SJCRH30 (cell line): ENCODE measurements at regions not wholly inside any gene's neighbourhood (a gene's known extent, or its start where the extent isn't known, plus 50 kb on each side); places are given as distances from the start of the nearest gene placed in this dataset.
"Not testable (repeated sequence)": the region's sequence is repeated elsewhere in the genome, so short reads cannot be mapped to it uniquely, and the experiment has no call there.

Experiments used
- DNase-seq, 2 experiments: peaks; one replicate each; pipeline ENCODE4 v3.0.0-alpha.2; 2015 to 2020
- H3K27ac ChIP-seq: fragments of 250-450 bp; sonication (Bioruptor Pico); 2 replicates; pipeline ENCODE4 v1.5.1; 2020; ENCODE audit warnings: mild to moderate bottlenecking, moderate library complexity
- H3K27me3 ChIP-seq: fragments of 250-450 bp; sonication (Bioruptor Pico); 2 replicates; pipeline ENCODE4 v1.5.1; 2020; ENCODE audit warnings: mild to moderate bottlenecking, moderate library complexity
- H3K36me3 ChIP-seq: fragments of 250-450 bp; sonication (Bioruptor Pico); 2 replicates; pipeline ENCODE4 v1.5.1; 2020; ENCODE audit warnings: mild to moderate bottlenecking, moderate library complexity
- H3K4me1 ChIP-seq: fragments of 250-450 bp; sonication (Bioruptor Pico); 2 replicates; pipeline ENCODE4 v1.5.1; 2020; ENCODE audit warnings: mild to moderate bottlenecking, moderate library complexity
- H3K4me3 ChIP-seq: fragments of 250-450 bp; sonication (Bioruptor Pico); 2 replicates; pipeline ENCODE4 v1.5.1; 2020; ENCODE audit warnings: mild to moderate bottlenecking, moderate library complexity
- H3K9me3 ChIP-seq: fragments of 250-450 bp; sonication (Bioruptor Pico); replicated peaks from 2 replicates; pipeline ENCODE4 v1.5.1; 2020; ENCODE audit warnings: mild to moderate bottlenecking, moderate library complexity

- Histone ChIP-seq H3K27me3 (no peaks in the 10 kb centered on the region), H3K27ac (no peak overlapping the region), H3K4me1 (no peaks in the 10 kb centered on the region), H3K9me3 (no peaks in the 10 kb centered on the region), H3K4me3 (no peak overlapping the region), H3K36me3 (no peaks in the 10 kb centered on the region)
- no peak for DNase-seq
Measured at GRCh38 chr13:54004026-54004699, 975.5 kb downstream of the OLFM4 start.

GRCh38 chr13:54016542-54016941 lies 987.9 kb downstream of the OLFM4 start:
- no peaks in the 10 kb centered on the region for H3K9me3 ChIP-seq
- no peaks in the 10 kb centered on the region for H3K36me3 ChIP-seq
- no peaks in the 10 kb centered on the region for H3K4me1 ChIP-seq
- H3K4me3 ChIP-seq = no peak overlapping the region
- no peak for DNase-seq
- no peaks in the 10 kb centered on the region for H3K27me3 ChIP-seq
- H3K27ac ChIP-seq = no peak overlapping the region

- DNase-seq = no peak
- no peak overlapping the region for H3K4me3 ChIP-seq
- no peak overlapping the region for H3K27ac ChIP-seq
- H3K36me3 ChIP-seq = no peaks in the 10 kb centered on the region
- no peaks in the 10 kb centered on the region for H3K27me3 ChIP-seq
- H3K9me3 ChIP-seq = no peaks in the 10 kb centered on the region
- no peaks in the 10 kb centered on the region for H3K4me1 ChIP-seq
Measured at GRCh38 chr13:54018485-54018884, 989.9 kb downstream of the OLFM4 start.

- DNase-seq = peak in 1 of 2 experiments; percentile 24
- no peaks in the 10 kb centered on the region for H3K4me1 ChIP-seq
- no peaks in the 10 kb centered on the region for H3K27me3 ChIP-seq
- H3K9me3 ChIP-seq = no peaks in the 10 kb centered on the region
- no peak overlapping the region for H3K27ac ChIP-seq
- no peak overlapping the region for H3K4me3 ChIP-seq
- no peaks in the 10 kb centered on the region for H3K36me3 ChIP-seq
Measured at GRCh38 chr13:54029226-54029625, 1000.6 kb downstream of the OLFM4 start.

GRCh38 chr13:54029720-54030119 lies 1001.1 kb downstream of the OLFM4 start:
- no peak for DNase-seq
- Histone ChIP-seq H3K4me3 (no peak overlapping the region), H3K27me3 (no peaks in the 10 kb centered on the region), H3K27ac (no peak overlapping the region), H3K4me1 (no peaks in the 10 kb centered on the region), H3K36me3 (no peaks in the 10 kb centered on the region), H3K9me3 (no peaks in the 10 kb centered on the region)

- no peaks in the 10 kb centered on the region for H3K4me1 ChIP-seq
- H3K36me3 ChIP-seq = no peaks in the 10 kb centered on the region
- no peaks in the 10 kb centered on the region for H3K27me3 ChIP-seq
- H3K4me3 ChIP-seq = no peak overlapping the region
- no peaks in the 10 kb centered on the region for H3K9me3 ChIP-seq
- DNase-seq = no peak
- no peak overlapping the region for H3K27ac ChIP-seq
Measured at GRCh38 chr13:54033323-54033861, 1004.8 kb downstream of the OLFM4 start.

- no peaks in the 10 kb centered on the region for H3K27me3 ChIP-seq
Measured at GRCh38 chr13:54034047-54034446, 1005.4 kb downstream of the OLFM4 start.

GRCh38 chr13:54057416-54057815 lies 1028.8 kb downstream of the OLFM4 start:
- not testable (repeated sequence) for H3K4me3 ChIP-seq, H3K36me3 ChIP-seq, H3K27ac ChIP-seq, H3K9me3 ChIP-seq, H3K4me1 ChIP-seq, H3K27me3 ChIP-seq, DNase-seq

More at GRCh38 chr13:54034047-54034446, 1005.4 kb downstream of the OLFM4 start:
- Histone ChIP-seq H3K27ac (no peak overlapping the region), H3K9me3 (no peaks in the 10 kb centered on the region), H3K36me3 (no peaks in the 10 kb centered on the region), H3K4me1 (no peaks in the 10 kb centered on the region), H3K4me3 (no peak overlapping the region)
- DNase-seq = no peak

GRCh38 chr13:54069958-54070357 lies 1041.3 kb downstream of the OLFM4 start:
- not testable (repeated sequence) for H3K4me3 ChIP-seq, H3K4me1 ChIP-seq, H3K27ac ChIP-seq, DNase-seq, H3K9me3 ChIP-seq, H3K27me3 ChIP-seq, H3K36me3 ChIP-seq

GRCh38 chr13:54077569-54077968 lies 1049.0 kb downstream of the OLFM4 start:
- Histone ChIP-seq H3K4me3 (no peak overlapping the region), H3K27me3 (no peaks in the 10 kb centered on the region), H3K4me1 (no peaks in the 10 kb centered on the region), H3K27ac (no peak overlapping the region), H3K36me3 (no peaks in the 10 kb centered on the region), H3K9me3 (no peaks in the 10 kb centered on the region)
- DNase-seq = no peak

GRCh38 chr13:54078271-54078870 lies 1049.8 kb downstream of the OLFM4 start:
- no peak for DNase-seq
- Histone ChIP-seq H3K27me3 (no peaks in the 10 kb centered on the region), H3K4me1 (no peaks in the 10 kb centered on the region), H3K9me3 (no peaks in the 10 kb centered on the region), H3K36me3 (no peaks in the 10 kb centered on the region), H3K4me3 (no peak overlapping the region), H3K27ac (no peak overlapping the region)

GRCh38 chr13:54082309-54082708 lies 1053.7 kb downstream of the OLFM4 start:
- not testable (repeated sequence) for H3K27me3 ChIP-seq, H3K27ac ChIP-seq, H3K4me3 ChIP-seq, H3K4me1 ChIP-seq, H3K9me3 ChIP-seq, H3K36me3 ChIP-seq, DNase-seq

- H3K9me3 ChIP-seq = no peaks in the 10 kb centered on the region
- no peaks in the 10 kb centered on the region for H3K27me3 ChIP-seq
- H3K4me1 ChIP-seq = no peaks in the 10 kb centered on the region
- DNase-seq = no peak
- H3K36me3 ChIP-seq = no peaks in the 10 kb centered on the region
- H3K4me3 ChIP-seq = no peak overlapping the region
- H3K27ac ChIP-seq = no peak overlapping the region
Measured at GRCh38 chr13:54091884-54092283, 1063.3 kb downstream of the OLFM4 start.

GRCh38 chr13:54092686-54093085 lies 1064.1 kb downstream of the OLFM4 start:
- Histone ChIP-seq H3K4me3 (no peak overlapping the region), H3K9me3 (no peaks in the 10 kb centered on the region), H3K27me3 (no peaks in the 10 kb centered on the region), H3K4me1 (no peaks in the 10 kb centered on the region), H3K27ac (no peak overlapping the region), H3K36me3 (no peaks in the 10 kb centered on the region)
- DNase-seq = no peak

- Histone ChIP-seq H3K27me3 (no peaks in the 10 kb centered on the region; the same call in 1 of the 2 replicates), H3K36me3 (no peaks in the 10 kb centered on the region), H3K27ac (no peak overlapping the region), H3K4me1 (no peaks in the 10 kb centered on the region), H3K4me3 (no peak overlapping the region), H3K9me3 (no peaks in the 10 kb centered on the region)
- no peak for DNase-seq
Measured at GRCh38 chr13:54110597-54110996, 1082.0 kb downstream of the OLFM4 start.

- H3K36me3 ChIP-seq = no peaks in the 10 kb centered on the region
- H3K27me3 ChIP-seq = no peaks in the 10 kb centered on the region
- no peak overlapping the region for H3K27ac ChIP-seq
- no peaks in the 10 kb centered on the region for H3K4me1 ChIP-seq
- no peaks in the 10 kb centered on the region; the same call in 1 of the 2 replicates for H3K9me3 ChIP-seq
- peak in 1 of 2 experiments; percentile 5 for DNase-seq
- H3K4me3 ChIP-seq = no peak overlapping the region
Measured at GRCh38 chr13:54124700-54125099, 1096.1 kb downstream of the OLFM4 start.
